Peyer's patch (tissue), 4 donors: ENCODE measurements at regions not wholly inside any gene's neighbourhood (a gene's known extent, or its start where the extent isn't known, plus 50 kb on each side); places are given as distances from the start of the nearest gene placed in this dataset.

Experiments
- CTCF ChIP-seq, 6 experiments: fragments of 450-650 bp in 4 of 6; fragments of 200-600 bp in 2 of 6; sonication (generic) in 1 of 6; IDR thresholded peaks; one replicate each; pipeline ENCODE4 v1.5.1; 2017 to 2019; ENCODE audit warnings: antibody characterized with exemption in 6 of 6, mild to moderate bottlenecking in 3 of 6, moderate library complexity in 1 of 6
- POLR2A ChIP-seq, 2 donors: fragments of 450-650 bp; IDR thresholded peaks; one replicate each; pipeline ENCODE4 v1.5.1; 2017; ENCODE audit warnings: antibody characterized with exemption in 2 of 2, mild to moderate bottlenecking in 2 of 2, moderate library complexity in 2 of 2

- no peak for TF ChIP-seq POLR2A (IDR thresholded peaks at IDR 0.05)
- TF ChIP-seq CTCF (IDR thresholded peaks at IDR 0.05): no peak
Measured at GRCh38 chr18:24725644-24726415, 265.4 kb downstream of the HRH4 start.
